ENCODE measurements at regions not wholly inside any gene's neighbourhood (a gene's known extent, or its start where the extent isn't known, plus 50 kb on each side); places are given as distances from the start of the nearest gene placed in this dataset.

DNA sequence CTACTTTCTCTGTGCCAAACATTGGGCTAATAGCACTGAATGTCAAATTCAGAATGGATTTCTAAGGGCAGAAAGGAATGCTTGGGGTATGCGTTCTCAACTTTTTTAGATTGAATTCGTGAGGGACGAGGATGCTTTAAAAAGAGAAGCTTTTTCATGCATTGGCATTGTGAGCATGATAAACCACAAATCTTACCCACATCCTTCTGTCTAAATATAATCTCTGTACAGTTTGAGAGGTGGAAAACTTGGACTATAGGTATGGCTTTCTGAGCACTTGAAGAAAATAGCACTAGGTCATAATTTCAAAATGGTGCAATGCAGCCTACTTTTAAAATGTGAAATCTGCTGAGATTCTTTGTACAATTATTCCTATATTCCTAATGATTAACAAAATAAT lies 71.4 kb upstream of the HHIP start:
- DNase-seq (ENCODE audit: low spot score) = no peak

DNA sequence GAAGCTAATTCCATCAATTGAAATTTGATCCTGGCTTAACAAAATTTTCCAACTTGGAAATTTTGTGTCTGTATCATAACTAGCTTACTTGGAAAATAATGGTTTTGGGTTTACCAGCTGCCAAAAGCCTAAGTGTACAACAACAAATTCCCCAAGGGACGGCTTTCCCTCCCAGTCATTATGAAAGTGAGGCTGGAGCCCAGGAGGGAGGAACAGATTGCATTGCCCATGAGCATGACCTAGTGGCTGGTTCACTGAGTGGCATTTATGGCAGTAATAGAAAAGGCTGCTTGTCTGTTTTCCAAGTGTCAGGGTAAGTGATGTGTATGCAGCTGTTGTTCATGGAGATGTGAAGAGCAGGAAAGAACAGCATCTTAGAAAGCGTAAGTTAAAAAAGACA lies 70.8 kb upstream of the HHIP start:
- no peak for DNase-seq (ENCODE audit: low spot score)

DNA sequence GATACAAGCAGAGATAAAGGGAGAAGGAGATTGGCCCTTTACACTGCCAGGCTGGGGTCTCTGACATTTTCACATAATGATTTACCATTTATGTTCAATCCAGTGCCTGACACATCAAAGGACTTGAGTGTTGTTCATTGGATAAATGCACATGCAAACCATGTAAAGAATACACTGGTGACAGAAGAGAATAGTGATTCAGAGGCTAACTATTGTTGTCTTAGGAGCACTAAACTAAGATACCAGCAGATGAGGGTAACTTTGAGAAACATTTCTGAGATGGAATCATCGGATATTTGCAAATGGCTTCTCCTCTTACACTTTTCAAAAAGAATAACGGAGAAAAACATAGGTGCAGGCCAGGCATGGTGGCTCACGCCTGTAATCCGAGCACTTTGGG lies 67.3 kb upstream of the HHIP start:
- no peak for DNase-seq (ENCODE audit: low spot score)

DNA sequence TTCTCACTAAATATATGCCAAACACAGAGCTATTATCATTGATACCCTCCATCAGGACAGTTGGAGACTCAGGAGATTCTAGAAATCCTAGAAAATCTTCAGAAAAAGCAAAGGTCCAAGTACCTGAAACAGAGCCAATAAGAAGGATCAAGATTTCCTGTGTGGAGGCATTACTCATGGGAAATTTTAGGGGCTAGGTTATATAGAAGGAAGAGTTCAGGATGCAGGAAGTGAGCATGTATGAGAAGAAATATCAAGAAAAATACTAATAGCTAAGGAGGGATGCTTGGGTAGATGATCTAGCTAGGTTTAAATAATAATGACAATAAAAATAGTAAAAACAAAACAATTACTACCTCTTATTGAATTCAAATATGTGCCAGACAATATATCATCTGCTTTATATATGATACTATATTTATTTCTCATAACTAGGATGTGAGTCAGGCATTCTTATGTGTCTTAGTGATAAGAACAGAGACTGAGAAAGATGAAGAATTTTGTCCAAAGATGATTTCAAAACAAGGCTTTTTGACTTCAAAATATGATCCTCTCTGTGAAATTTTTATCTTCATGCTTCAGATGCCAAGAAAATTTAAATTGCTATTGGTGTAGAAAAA lies 66.4 kb upstream of the HHIP start:
- no peak for DNase-seq (ENCODE audit: low spot score)

DNA sequence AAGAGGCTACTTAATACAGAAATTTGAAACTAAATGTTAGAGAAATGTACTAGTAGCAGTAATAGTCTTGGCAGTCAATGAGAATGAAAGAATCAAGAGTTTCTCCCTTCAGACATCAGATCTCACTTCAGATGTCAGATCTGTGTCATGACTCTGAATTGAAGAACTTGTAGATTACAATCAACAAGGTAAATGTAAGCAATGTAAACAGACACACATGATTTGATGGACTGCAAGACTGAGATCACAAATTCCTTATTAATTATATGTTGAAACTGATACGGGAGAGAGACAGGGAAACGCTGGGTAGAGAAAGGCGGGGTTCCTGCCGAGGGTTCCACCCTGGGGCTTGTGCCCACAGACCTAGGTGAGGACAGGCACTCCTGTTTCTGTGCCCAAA lies 65.5 kb upstream of the HHIP start:
- DNase-seq (ENCODE audit: low spot score) = no peak

DNA sequence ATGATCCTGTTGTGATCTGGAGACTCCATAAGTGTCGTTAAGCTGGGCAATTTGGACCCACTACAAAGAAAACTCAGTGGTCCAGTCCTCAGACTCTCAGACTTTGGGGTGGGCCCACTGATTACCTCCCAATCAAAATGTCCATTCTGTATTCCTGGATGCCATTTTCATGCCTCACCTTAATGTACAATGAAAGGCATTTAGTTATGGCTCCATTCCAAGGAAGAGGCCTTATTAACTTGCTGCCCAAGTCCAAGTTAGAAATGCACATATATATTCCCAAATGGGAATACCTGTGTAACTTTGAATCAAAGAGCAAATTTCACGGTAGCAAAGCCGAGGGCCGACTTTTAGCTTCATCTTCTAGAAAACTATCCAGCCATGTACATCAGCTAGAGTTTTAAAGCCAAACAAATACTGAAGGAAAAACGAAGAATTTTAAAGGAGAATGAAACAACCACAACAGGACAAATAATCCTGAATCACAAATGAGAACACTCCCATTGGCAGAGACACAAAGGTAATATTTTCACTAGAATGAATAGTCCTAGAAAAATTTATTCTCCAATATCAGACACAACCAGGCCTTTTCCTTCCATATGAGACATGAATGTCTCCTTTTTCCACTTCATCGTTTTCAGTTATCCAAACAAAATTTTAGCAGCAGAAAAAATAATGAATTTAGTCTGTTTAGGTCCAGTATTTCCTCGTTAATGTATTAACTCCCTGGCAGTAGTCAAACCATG lies 63.7 kb upstream of the HHIP start:
- DNase-seq (ENCODE audit: low spot score) = no peak

DNA sequence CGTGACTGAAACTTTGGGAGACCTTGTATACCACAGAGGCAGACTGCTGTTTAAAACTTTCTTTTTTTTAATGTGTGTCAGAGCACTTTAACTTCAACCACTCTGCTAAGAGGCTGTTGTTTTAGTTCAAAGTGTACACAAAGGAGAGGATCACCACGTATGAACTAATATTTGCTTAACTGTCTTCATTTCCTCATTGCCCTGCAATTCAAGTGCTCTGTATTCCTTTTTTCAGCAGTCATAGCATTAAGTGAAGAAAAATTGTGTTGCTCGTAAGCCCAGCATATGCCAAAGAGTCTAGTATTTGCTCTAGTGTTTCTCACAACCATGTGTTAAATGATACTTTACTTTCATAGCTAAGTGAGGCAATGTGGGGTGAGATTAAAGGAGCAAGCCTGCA lies 63.0 kb upstream of the HHIP start:
- DNase-seq (ENCODE audit: low spot score) = no peak

DNA sequence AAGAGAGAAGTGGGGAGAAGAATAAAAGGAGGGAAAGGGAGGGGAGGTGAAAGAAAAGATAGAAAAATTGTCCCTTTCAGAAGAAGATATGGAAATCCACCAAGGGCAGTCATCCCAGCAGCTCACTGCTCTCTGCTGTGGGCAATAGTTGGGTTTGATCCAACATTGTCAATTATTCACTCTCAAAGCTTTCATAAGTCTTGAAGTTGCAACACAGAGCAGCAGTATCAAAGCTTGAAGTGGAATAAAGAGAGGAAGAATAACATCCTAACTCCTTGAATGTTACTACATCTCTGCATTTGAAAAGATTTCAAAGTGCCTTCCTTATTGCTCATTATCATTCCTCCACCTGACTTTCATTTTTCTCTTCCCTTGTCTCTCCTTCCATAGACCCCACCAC lies 62.3 kb upstream of the HHIP start:
- no peak for DNase-seq (ENCODE audit: low spot score)

DNA sequence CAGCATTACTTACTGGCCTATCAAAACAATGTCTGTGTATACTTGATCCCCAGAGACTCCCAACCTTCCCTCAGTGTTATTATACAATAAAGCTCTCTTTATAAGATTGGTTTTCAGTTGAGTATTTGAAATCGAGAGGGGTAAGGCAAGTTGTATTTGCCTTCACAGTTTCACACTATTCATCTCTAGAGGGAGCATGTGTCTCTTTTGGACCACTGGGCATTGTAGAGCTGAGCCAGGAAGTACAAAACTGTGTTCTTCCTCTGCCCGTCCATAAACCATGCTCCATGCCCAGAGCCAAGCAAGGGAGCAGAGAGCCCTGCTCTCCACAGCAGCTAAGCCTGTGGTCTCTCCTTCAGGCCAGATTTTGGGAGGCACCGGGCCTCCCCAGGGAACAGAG lies 61.5 kb upstream of the HHIP start:
- no peak for DNase-seq (ENCODE audit: low spot score)

DNA sequence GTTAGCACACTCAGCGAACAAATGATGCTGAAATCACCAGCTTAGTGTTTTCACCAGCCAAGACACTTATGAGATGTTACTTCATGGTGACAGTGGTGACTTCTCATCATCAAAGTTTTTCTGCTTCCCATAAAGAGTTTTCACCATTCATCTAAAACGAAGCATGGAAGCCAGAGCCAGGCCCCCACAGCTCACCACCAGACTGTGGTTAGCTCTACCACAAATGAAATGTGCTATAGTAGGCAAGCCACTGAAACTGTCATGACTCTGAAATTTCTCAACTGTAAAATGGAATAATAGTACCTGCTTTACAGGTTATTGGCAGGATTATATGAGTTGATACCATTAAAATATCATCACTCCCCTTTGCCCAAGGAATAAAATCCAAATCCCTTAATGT lies 56.4 kb upstream of the HHIP start:
- DNase-seq (ENCODE audit: low spot score) = no peak

DNA sequence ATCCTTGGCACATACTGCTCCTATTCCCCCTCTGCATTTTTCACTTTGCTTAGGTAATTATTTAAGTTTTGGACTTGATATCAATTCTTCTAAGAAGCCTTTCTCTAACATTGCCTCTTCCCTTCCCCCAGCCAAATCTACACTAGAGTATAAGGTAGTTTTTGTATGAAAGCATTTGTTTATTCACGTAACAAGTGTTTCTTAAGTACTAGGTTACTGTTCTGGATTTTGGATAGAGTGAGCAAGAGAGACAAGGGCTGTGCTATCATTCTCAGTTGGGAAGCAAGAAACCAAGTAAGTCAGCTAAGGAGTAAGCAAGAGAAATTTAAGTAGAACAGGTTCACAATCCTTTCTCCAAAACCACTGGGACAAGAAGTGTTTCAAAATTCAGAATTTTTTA lies 55.9 kb upstream of the HHIP start:
- DNase-seq (ENCODE audit: low spot score) = no peak

DNA sequence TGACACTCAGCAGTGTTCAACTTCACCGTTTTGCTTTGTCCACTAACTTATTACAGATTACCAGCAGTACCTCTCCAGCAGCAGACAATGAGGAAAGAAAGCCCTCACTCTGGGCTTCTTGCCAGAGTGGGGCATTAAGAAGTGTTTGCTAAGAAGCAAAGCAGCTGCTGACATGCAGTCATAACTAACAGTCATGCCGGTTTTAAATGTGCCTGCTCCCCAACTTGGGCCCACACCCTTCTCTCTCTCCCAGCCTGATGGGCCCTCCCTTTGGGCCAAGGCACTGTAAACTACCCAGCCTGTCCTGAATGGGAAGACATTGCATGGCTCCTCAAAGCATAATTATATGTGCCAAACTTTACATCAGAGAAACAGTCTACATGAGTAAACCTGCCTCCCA lies 54.6 kb upstream of the HHIP start:
- DNase-seq (ENCODE audit: low spot score) = no peak

DNA sequence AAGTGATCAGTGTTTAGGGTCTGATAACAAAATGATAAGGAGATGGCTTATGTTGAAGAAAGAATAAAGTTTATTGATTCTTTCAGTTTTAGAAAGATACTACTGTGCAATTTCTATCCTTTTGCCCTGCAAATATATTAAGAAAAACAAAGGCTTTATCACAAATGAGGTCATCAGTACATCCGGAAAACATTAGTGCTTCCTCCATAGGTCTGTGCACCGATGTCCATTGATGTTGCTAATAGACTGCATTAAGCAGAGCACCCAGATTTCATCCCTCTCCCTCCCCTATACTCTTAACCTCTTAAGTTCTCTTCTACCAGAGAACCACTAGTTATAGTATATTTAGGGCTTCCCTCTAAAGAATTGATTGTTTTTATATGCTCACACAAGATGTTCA lies 53.7 kb upstream of the HHIP start:
- DNase-seq (ENCODE audit: low spot score) = no peak

DNA sequence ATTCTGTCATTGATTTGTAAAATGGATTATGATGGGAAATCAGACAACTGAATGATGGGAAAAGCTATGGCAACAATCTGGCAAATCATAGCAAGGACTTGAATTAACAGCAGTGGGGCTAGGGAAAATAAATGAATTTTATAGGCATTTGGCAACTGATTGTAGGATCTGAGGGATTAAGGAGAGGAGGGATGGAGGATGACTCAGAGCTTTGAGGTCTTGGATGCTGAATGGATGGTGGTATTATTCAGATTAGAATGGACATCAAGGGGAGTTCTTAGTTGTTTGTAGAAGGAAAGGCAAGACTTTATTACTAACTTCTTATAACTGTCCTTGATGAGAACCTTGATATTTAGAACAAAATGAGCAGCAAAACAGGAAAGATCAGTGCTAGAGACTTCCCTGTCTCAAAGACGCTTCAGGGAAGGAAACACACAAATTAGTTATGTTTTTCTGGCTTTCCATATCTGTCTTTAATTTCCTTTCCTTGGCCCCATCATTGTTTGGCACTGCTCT lies 51.4 kb upstream of the HHIP start:
- no peak for DNase-seq (ENCODE audit: low spot score)

DNA sequence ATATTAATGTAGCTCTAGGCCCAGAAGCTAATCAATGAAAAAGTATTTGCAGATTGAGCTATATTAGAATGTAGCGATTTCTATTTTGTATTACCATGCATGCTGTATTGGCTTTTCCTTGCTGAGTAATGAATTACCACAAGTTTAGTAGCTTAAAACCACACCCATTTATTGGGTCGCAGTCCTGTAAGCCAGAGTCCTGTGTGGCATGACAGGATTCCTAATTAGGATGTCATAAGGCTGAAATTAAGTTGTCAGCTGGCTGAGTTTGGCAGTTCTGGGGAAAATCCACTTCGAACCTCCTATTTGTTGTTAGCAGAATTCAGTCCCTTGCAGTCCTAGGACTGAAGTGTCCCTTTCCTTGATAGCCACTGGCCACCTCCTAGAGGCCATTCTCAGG lies 50.3 kb upstream of the HHIP start:
- DNase-seq (ENCODE audit: low spot score) = no peak
